GM23248 (cell line): ENCODE measurements at regions not wholly inside any gene's neighbourhood (a gene's known extent, or its start where the extent isn't known, plus 50 kb on each side); places are given as distances from the start of the nearest gene placed in this dataset.

Source experiments
- EZH2 ChIP-seq: fragments of 200-600 bp; sonication (generic); IDR thresholded peaks from 2 replicates; pipeline ENCODE4 v1.6.1; 2018; ENCODE audit warnings: antibody characterized with exemption, mild to moderate bottlenecking; ENCODE audit not compliant: insufficient read depth, poor library complexity, severe bottlenecking
- EZH2phosphoT487 ChIP-seq: fragments of 200-600 bp; sonication (generic); IDR thresholded peaks from 2 replicates; pipeline ENCODE4 v1.6.1; 2018; ENCODE audit warnings: antibody characterized with exemption, moderate library complexity, mild to moderate bottlenecking, low read depth; ENCODE audit not compliant: insufficient read depth

DNA sequence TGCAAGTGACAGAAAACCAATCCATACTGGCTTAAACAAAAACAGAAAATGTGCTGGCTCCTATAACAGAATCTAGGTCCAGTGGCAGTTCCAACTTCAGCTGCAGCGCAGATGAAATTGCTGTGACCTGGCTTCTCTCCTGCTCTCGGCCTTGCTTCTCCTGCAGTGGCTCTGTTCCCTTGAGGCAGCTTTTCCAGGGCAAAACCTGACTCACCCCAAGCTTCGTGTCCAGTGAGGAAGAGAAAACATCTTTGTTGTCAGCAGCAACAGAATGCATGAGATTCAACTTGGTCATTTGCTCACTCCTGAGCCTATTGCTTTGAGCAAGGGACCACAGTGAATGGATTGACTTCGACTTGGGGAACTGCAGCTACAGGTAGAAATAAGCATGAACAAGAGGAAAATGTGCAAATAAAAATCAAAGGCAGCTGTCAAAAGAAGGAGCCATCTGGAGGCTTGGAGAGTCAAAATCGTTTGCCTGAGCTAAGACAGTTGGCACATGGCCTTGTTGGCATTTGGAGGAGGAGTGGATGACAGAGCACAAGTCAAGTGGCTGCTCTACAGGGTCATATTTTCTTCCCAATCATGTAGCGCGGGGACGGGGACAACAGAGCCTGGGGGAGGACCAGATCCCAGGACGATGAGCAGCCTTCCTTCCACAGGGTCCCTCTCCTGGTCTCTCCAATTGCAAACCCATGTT lies 523.4 kb downstream of the FGF9 start:
- TF ChIP-seq EZH2 (no peak), EZH2phosphoT487 (no peak)
